Suprapubic skin (tissue), 4 donors: ENCODE measurements at regions not wholly inside any gene's neighbourhood (a gene's known extent, or its start where the extent isn't known, plus 50 kb on each side); places are given as distances from the start of the nearest gene placed in this dataset.

Source experiments
- DNase-seq, 2 donors: peaks; one replicate each; pipeline ENCODE4 v3.0.0-alpha.2; 2019; ENCODE audit warnings: low spot score in 2 of 2
- H3K27ac ChIP-seq: fragments of 200-600 bp; sonication (generic); one replicate; pipeline ENCODE4 v1.5.1; 2019
- H3K27me3 ChIP-seq: fragments of 200-600 bp; sonication (generic); one replicate; pipeline ENCODE4 v1.5.1; 2019
- H3K36me3 ChIP-seq: fragments of 200-600 bp; sonication (generic); one replicate; pipeline ENCODE4 v1.5.1; 2019
- H3K4me1 ChIP-seq: fragments of 200-600 bp; sonication (generic); one replicate; pipeline ENCODE4 v1.5.1; 2019
- H3K4me3 ChIP-seq: fragments of 200-600 bp; sonication (generic); one replicate; pipeline ENCODE4 v1.5.1; 2019; ENCODE audit warnings: mild to moderate bottlenecking
- H3K9me3 ChIP-seq: fragments of 200-600 bp; sonication (generic); one replicate; pipeline ENCODE4 v1.5.1; 2019
- EP300 ChIP-seq: sonication (generic); formaldehyde crosslinking; IDR thresholded peaks from one replicate; pipeline ENCODE4 v1.6.1; 2017; ENCODE audit warnings: antibody characterized with exemption
- POLR2A ChIP-seq, 2 donors: fragments of 450-650 bp; IDR thresholded peaks; one replicate each; pipeline ENCODE4 v1.6.1; 2017; ENCODE audit warnings: antibody characterized with exemption in 2 of 2, mild to moderate bottlenecking in 2 of 2, moderate library complexity in 2 of 2
- POLR2AphosphoS5 ChIP-seq, 3 donors: sonication (generic); formaldehyde crosslinking; IDR thresholded peaks; one replicate each; pipeline ENCODE4 v1.6.1; 2017; ENCODE audit warnings: antibody characterized with exemption in 3 of 3
- WGBS: methylation state at CpG from one replicate; pipeline ENCODE4 v1.1.5; 2018; 5-methylcytosine and 5-hydroxymethylcytosine counted together
- TF ChIP-seq, protein P1 (sequence below), 2 donors: fragments of 200-600 bp in 1 of 2; fragments of 450-650 bp in 1 of 2; sonication (generic) in 1 of 2; IDR thresholded peaks; one replicate each; pipeline ENCODE4 v1.5.1; 2016 to 2019; ENCODE audit warnings: antibody characterized with exemption in 2 of 2, mild to moderate bottlenecking in 1 of 2, moderate library complexity in 1 of 2

DNA sequence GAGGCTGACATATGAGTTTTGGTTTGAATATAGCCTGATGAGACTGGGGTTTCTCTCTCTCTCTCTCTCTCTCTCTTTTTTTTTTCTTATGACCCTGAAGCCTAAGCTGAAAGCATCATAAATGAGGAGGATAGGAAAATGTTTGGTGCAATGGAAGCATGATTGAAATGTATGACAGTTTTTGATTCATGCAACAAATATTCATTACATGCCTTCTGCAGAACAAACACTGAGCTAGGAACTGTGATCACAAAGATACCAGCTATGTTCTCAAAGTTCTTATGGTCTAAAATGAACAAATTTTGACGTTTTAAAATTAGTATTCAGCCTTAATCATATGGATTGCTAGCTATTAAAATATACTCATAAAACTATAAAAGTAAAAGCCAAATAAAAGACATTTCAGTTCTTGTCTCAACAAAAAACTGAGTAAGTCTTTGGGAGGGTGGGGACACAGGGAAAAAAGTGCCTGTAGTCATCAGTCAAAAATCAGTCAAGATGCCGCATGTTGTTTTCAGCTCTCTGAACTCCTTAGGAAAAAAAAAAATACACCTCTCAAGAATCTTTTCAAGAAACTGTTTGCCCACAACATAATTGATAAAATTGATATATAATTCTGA lies 57.2 kb downstream of the NKX6-1 start:
- TF ChIP-seq POLR2AphosphoS5 (IDR thresholded peaks at IDR 0.05) (no peak), POLR2A (IDR thresholded peaks at IDR 0.05) (no peak), EP300 (no peak)
- TF ChIP-seq, protein P1, sequence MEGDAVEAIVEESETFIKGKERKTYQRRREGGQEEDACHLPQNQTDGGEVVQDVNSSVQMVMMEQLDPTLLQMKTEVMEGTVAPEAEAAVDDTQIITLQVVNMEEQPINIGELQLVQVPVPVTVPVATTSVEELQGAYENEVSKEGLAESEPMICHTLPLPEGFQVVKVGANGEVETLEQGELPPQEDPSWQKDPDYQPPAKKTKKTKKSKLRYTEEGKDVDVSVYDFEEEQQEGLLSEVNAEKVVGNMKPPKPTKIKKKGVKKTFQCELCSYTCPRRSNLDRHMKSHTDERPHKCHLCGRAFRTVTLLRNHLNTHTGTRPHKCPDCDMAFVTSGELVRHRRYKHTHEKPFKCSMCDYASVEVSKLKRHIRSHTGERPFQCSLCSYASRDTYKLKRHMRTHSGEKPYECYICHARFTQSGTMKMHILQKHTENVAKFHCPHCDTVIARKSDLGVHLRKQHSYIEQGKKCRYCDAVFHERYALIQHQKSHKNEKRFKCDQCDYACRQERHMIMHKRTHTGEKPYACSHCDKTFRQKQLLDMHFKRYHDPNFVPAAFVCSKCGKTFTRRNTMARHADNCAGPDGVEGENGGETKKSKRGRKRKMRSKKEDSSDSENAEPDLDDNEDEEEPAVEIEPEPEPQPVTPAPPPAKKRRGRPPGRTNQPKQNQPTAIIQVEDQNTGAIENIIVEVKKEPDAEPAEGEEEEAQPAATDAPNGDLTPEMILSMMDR (IDR thresholded peaks at IDR 0.05) = no peak
- DNase-seq = no peak
- H3K9me3 ChIP-seq = no peaks in the 10 kb centered on the region
- no peaks in the 10 kb centered on the region for H3K36me3 ChIP-seq
- no peak overlapping the region for H3K27ac ChIP-seq
- peaks cover 8% of the 10 kb centered on the region for H3K27me3 ChIP-seq
- H3K4me3 ChIP-seq = no peak overlapping the region
- no peaks in the 10 kb centered on the region for H3K4me1 ChIP-seq
- 50% methylated on average over 2 of the region's 2 CpGs for WGBS

DNA sequence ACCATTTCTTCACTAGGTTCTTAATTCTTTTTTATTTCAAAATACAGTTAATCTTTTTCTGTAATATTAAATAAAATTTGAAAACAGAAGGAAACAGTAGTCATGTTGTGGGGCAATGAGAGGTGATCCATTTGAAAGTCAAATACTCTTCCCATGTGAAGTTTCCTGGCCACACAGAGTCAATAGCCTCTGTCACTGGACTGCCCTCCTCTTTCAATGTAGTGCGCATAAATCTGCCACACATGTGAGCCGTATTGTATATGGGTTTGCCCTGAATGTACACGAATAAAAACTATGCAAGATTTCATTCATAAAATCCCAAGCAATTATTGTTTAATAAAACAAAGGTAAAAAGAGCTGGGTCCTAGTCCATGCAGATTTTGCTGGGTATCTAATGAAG lies 59.1 kb downstream of the NKX6-1 start:
- TF ChIP-seq, protein P1 (IDR thresholded peaks at IDR 0.05) = no peak
- no peak for TF ChIP-seq EP300
- no peak for TF ChIP-seq POLR2A (IDR thresholded peaks at IDR 0.05)
- TF ChIP-seq POLR2AphosphoS5 (IDR thresholded peaks at IDR 0.05) = no peak
- Histone ChIP-seq H3K27ac (no peak overlapping the region), H3K4me3 (no peak overlapping the region), H3K27me3 (peaks cover 8% of the 10 kb centered on the region), H3K36me3 (no peaks in the 10 kb centered on the region), H3K4me1 (no peaks in the 10 kb centered on the region), H3K9me3 (no peaks in the 10 kb centered on the region)
- 63% methylated on average over 3 of the region's 3 CpGs for WGBS
- DNase-seq = no peak

DNA sequence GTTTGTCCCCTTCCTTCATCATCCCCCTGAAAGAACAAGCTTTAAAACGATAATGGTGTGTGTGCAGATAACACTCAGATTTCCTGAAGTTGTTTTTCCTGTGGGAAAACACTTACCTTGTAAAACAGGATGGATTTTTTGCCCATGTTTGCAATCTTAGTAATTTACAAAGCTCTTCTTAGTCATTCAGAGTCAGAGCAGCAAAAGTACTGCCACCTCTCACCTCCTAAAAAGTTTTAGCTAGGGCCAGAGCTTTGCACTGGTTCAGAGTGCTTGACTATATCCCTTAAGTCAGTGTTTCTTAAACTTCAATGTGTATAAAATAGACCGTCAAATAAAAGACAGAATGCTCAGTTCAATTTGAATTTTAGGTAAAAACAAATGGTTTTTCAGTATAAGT lies 62.3 kb downstream of the NKX6-1 start:
- H3K9me3 ChIP-seq = no peaks in the 10 kb centered on the region
- H3K36me3 ChIP-seq = no peaks in the 10 kb centered on the region
- WGBS = 62% methylated on average over 2 of the region's 2 CpGs
- H3K27ac ChIP-seq = no peak overlapping the region
- TF ChIP-seq POLR2AphosphoS5 (IDR thresholded peaks at IDR 0.05) (no peak), EP300 (no peak), POLR2A (IDR thresholded peaks at IDR 0.05) (no peak)
- TF ChIP-seq, protein P1 (IDR thresholded peaks at IDR 0.05) = no peak
- H3K4me1 ChIP-seq = no peaks in the 10 kb centered on the region
- no peak for DNase-seq
- peaks cover 8% of the 10 kb centered on the region for H3K27me3 ChIP-seq
- no peak overlapping the region for H3K4me3 ChIP-seq

DNA sequence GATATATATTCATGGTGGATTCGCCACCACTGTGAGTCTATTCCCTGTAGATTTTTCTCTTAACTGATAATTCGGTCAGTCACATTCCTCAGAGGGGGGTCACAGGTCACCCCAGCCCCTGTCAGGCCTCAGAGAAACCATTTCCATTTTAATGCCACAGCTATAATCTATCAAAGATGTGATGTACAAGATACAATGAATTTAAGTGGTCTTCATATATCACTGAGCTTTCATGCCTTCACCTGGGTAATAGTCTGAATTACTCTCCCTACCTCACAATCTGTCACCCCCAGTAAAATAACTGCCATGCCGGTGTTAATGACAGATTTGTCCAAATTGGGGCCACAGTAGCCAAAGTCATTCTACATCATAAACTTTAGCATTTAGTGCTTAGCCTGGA lies 64.7 kb downstream of the NKX6-1 start:
- peaks cover 8% of the 10 kb centered on the region for H3K27me3 ChIP-seq
- H3K9me3 ChIP-seq = no peaks in the 10 kb centered on the region
- TF ChIP-seq, protein P1 (IDR thresholded peaks at IDR 0.05) = no peak
- no peak for TF ChIP-seq POLR2AphosphoS5 (IDR thresholded peaks at IDR 0.05)
- TF ChIP-seq EP300 = no peak
- TF ChIP-seq POLR2A (IDR thresholded peaks at IDR 0.05) = no peak
- no peak overlapping the region for H3K4me3 ChIP-seq
- no peak for DNase-seq
- no peaks in the 10 kb centered on the region for H3K4me1 ChIP-seq
- no peak overlapping the region for H3K27ac ChIP-seq
- no peaks in the 10 kb centered on the region for H3K36me3 ChIP-seq
- 71% methylated on average over 3 of the region's 3 CpGs for WGBS

DNA sequence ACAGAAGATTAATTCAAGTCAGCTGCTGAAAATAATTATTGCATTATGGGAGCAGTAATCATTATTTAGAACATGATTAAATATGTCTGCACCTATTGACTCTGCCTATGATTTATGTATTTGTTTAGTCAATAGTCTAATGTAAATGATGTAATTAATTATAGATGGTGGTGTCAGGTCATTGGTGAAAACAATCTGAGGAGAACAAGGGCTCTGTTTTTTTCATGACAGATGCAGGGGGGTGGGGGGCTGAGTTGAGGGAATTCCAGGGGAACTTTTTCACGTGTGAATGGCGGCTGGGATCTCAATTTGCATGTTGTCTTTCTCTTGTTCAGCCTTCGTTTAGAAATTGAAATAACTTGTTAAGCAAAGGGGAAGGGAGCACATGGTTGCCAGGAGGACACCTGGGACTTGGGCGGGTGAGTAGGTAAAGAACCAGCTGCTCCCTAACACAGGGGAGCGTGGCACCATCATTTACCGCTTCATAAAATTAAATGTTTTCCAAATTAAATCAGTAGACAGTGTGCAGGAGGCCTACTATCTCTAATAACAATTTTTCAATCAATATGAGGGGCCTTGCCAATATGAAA lies 65.4 kb downstream of the NKX6-1 start:
- 57% methylated on average over 6 of the region's 6 CpGs for WGBS
- TF ChIP-seq POLR2AphosphoS5 (IDR thresholded peaks at IDR 0.05) (no peak), POLR2A (IDR thresholded peaks at IDR 0.05) (no peak), EP300 (no peak)
- TF ChIP-seq, protein P1 (IDR thresholded peaks at IDR 0.05) = no peak
- H3K4me3 ChIP-seq = no peak overlapping the region
- H3K9me3 ChIP-seq = no peaks in the 10 kb centered on the region
- no peaks in the 10 kb centered on the region for H3K36me3 ChIP-seq
- H3K27me3 ChIP-seq = peaks cover 6% of the 10 kb centered on the region
- DNase-seq = no peak
- no peak overlapping the region for H3K27ac ChIP-seq
- no peaks in the 10 kb centered on the region for H3K4me1 ChIP-seq
